A204.1 (cell line): ENCODE measurements at regions not wholly inside any gene's neighbourhood (a gene's known extent, or its start where the extent isn't known, plus 50 kb on each side); places are given as distances from the start of the nearest gene placed in this dataset.

ENCODE experiments used
- FAIRE-seq: peaks from 2 replicates; lab custom pipeline; 2012; peaks lifted over from hg19 to GRCh38; lab: Jason Lieb, UNC

- no peak for FAIRE-seq
Observed at GRCh38 chr20:21653628-21654027, 51.8 kb upstream of the PAX1 start.

GRCh38 chr20:21643417-21643816, 62.0 kb upstream of the PAX1 start:
- no peak for FAIRE-seq

GRCh38 chr20:21640556-21640955, 64.9 kb upstream of the PAX1 start:
- FAIRE-seq, result no peak

- FAIRE-seq, result no peak
Observed at GRCh38 chr20:21633829-21634228, 71.6 kb upstream of the PAX1 start.

GRCh38 chr20:21632735-21633053, 72.8 kb upstream of the PAX1 start:
- no peak for FAIRE-seq

GRCh38 chr20:21632031-21632734, 73.3 kb upstream of the PAX1 start:
- no peak for FAIRE-seq

- no peak for FAIRE-seq
Observed at GRCh38 chr20:21628800-21629199, 76.7 kb upstream of the PAX1 start.

- no peak for FAIRE-seq
Observed at GRCh38 chr20:21623781-21624094, 81.7 kb upstream of the PAX1 start.

GRCh38 chr20:21623074-21623780, 82.2 kb upstream of the PAX1 start:
- FAIRE-seq, result no peak

GRCh38 chr20:21622097-21622857, 83.2 kb upstream of the PAX1 start:
- FAIRE-seq, result no peak

- FAIRE-seq, result no peak
Observed at GRCh38 chr20:21618759-21619416, 86.6 kb upstream of the PAX1 start.

- no peak for FAIRE-seq
Observed at GRCh38 chr20:21615617-21616080, 89.8 kb upstream of the PAX1 start.

- no peak for FAIRE-seq
Observed at GRCh38 chr20:21614980-21615379, 90.5 kb upstream of the PAX1 start.

GRCh38 chr20:21613512-21613911, 92.0 kb upstream of the PAX1 start:
- no peak for FAIRE-seq

- FAIRE-seq, result no peak
Observed at GRCh38 chr20:21609981-21610380, 95.5 kb upstream of the PAX1 start.

GRCh38 chr20:21609221-21609620, 95.4 kb upstream of the NKX2-2 start:
- no peak for FAIRE-seq

GRCh38 chr20:21608777-21609176, 94.9 kb upstream of the NKX2-2 start:
- FAIRE-seq, result no peak

- FAIRE-seq, result no peak
Observed at GRCh38 chr20:21607971-21608725, 94.3 kb upstream of the NKX2-2 start.

- FAIRE-seq, result no peak
Observed at GRCh38 chr20:21601799-21602198, 87.9 kb upstream of the NKX2-2 start.

- no peak for FAIRE-seq
Observed at GRCh38 chr20:21586682-21587081, 72.8 kb upstream of the NKX2-2 start.

- no peak for FAIRE-seq
Observed at GRCh38 chr20:21583486-21584168, 69.8 kb upstream of the NKX2-2 start.

- FAIRE-seq, result no peak
Observed at GRCh38 chr20:21577551-21577950, 63.7 kb upstream of the NKX2-2 start.
